ENCODE measurements at regions not wholly inside any gene's neighbourhood (a gene's known extent, or its start where the extent isn't known, plus 50 kb on each side); places are given as distances from the start of the nearest gene placed in this dataset.

DNA sequence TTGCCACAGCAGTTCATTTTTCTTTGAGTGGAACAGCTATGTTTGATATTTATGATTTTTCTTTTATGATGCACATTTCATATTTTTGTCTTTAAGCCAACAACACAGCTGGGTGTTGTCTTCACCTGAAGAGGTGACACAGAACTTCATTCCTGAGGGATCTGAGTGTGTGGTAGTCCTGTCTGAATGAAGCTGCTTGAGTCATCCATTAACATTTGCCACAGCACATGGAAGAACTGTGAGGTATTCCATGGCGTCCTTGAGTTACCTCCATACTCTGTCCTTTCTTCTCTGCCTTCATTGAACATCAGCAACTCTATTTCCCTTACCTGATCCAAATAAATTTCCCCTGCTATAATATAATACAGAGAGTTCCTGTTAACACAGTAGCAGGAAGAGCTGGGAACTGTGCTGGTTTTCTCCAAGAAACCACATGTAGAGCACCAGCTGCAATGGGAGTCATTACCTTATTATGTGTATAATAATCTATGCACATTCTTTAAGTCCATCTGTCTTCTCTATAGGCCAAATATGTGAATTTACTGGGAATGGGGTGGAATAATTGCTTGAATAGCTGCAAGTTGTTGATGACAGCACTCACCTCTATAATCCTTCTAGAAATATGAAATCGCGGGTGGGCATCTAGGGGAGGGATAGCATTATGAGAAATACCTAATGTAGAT is 72.4 kb upstream of the TAC1 start:
- TF ChIP-seq ELF4 (IDR thresholded peaks at IDR 0.05) (no peak), TARDBP (IDR thresholded peaks at IDR 0.05) (no peak), BHLHE40 (IDR thresholded peaks at IDR 0.05; ENCODE audit: borderline replicate concordance) (no peak), FOXA1 (IDR thresholded peaks at IDR 0.05) (no peak), ZNF384 (IDR thresholded peaks at IDR 0.05) (no peak)
- TF ChIP-seq, protein P1, sequence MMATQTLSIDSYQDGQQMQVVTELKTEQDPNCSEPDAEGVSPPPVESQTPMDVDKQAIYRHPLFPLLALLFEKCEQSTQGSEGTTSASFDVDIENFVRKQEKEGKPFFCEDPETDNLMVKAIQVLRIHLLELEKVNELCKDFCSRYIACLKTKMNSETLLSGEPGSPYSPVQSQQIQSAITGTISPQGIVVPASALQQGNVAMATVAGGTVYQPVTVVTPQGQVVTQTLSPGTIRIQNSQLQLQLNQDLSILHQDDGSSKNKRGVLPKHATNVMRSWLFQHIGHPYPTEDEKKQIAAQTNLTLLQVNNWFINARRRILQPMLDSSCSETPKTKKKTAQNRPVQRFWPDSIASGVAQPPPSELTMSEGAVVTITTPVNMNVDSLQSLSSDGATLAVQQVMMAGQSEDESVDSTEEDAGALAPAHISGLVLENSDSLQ (IDR thresholded peaks at IDR 0.05) = no peak

Data from HEK293T (cell line).